HepG2 (cell line): ENCODE measurements at regions not wholly inside any gene's neighbourhood (a gene's known extent, or its start where the extent isn't known, plus 50 kb on each side); places are given as distances from the start of the nearest gene placed in this dataset.

Source experiments
- ATAC-seq: fragments of 200-7000 bp; cut with Tn5 transposase; 3 replicates; pipeline ENCODE4 v1.9.1; 2020; ENCODE audit warnings: mild to moderate bottlenecking, moderate library complexity
- BruUV-seq: library from RNA; stranded (reverse); fragments of 400-500 nt; replicated peaks from 2 replicates; lab custom pipeline; 2021; lab: Mats Ljungman, UMichigan
- CTCF ChIA-PET: fragments of 300-600 bp; formaldehyde crosslinking; extraction: SDS; loops from one replicate; lab custom pipeline; 2021; ENCODE audit warnings: low total read pairs, inconsistent platforms, low intra/inter-chr PET ratio; lab: Yijun Ruan, JAX
- POLR2A ChIA-PET: fragments of 350-600 bp; sonication (Branson Sonifier 250); formaldehyde crosslinking; loops from one replicate; lab custom pipeline; 2020; ENCODE audit warnings: antibody characterized with exemption, inconsistent platforms; lab: Yijun Ruan, JAX
- DNase-seq: peaks from one replicate; pipeline ENCODE4 v3.0.0-alpha.2; 2015; ENCODE audit warnings: low spot score
- FAIRE-seq: peaks from 3 replicates; lab custom pipeline; 2011; peaks lifted over from hg19 to GRCh38; lab: Jason Lieb, UNC
- H2AFZ ChIP-seq: one replicate; pipeline ENCODE4 v1.6.1; 2011; ENCODE audit warnings: low read length, inconsistent platforms
- H3K27ac ChIP-seq: fragments of 300-600 bp; 3 replicates; pipeline ENCODE4 v1.8.0; 2011; ENCODE audit warnings: mixed run types, mild to moderate bottlenecking, mixed read lengths, low read length, inconsistent platforms; ENCODE audit not compliant: insufficient read depth; ENCODE audit errors: extremely low read length
- H3K27me3 ChIP-seq, 2 experiments: fragments of 200-600 bp in 1 of 2; 2 replicates in 1 of 2; 3 replicates in 1 of 2; pipeline versions ENCODE4 v1.6.0 to v1.8.0; 2011; ENCODE audit warnings: low read length in 2 of 2, mild to moderate bottlenecking in 2 of 2, moderate library complexity in 2 of 2, inconsistent platforms in 1 of 2; ENCODE audit not compliant: insufficient read depth in 2 of 2, control insufficient read depth in 1 of 2
- H3K36me3 ChIP-seq, 2 experiments: fragments of 200-600 bp in 1 of 2; replicated peaks in 1 of 2; 2 replicates in 1 of 2; 3 replicates in 1 of 2; pipeline versions ENCODE4 v1.5.1 to v1.8.0; 2011; ENCODE audit warnings: low read length in 2 of 2, inconsistent platforms in 1 of 2; ENCODE audit not compliant: insufficient read depth in 2 of 2, control insufficient read depth in 1 of 2
- H3K4me1 ChIP-seq: 2 replicates; pipeline ENCODE4 v1.5.1; 2012; ENCODE audit warnings: low read length, inconsistent platforms; ENCODE audit not compliant: insufficient read depth
- H3K4me2 ChIP-seq: 2 replicates; pipeline ENCODE4 v1.6.0; 2011; ENCODE audit warnings: low read depth, low read length, inconsistent platforms
- H3K4me3 ChIP-seq, 3 experiments: fragments of 200-600 bp in 1 of 3; sonication (generic), shearing (Covaris generic) in 1 of 3; replicated peaks in 1 of 3; 2 replicates each; pipeline ENCODE4 v1.5.1; 2011 to 2016; ENCODE audit warnings: low read length in 3 of 3, inconsistent platforms in 2 of 3, low read depth in 2 of 3, mild to moderate bottlenecking in 2 of 3, control low read depth in 1 of 3, mixed read lengths in 1 of 3; ENCODE audit not compliant: insufficient read depth in 1 of 3
- H3K79me2 ChIP-seq: one replicate; pipeline ENCODE4 v1.6.1; 2011; ENCODE audit warnings: low read length, inconsistent platforms; ENCODE audit not compliant: insufficient read depth
- H3K9ac ChIP-seq: 2 replicates; pipeline ENCODE4 v1.6.0; 2011; ENCODE audit warnings: mild to moderate bottlenecking, low read depth, low read length, inconsistent platforms; ENCODE audit not compliant: insufficient read depth
- H3K9me3 ChIP-seq: 2 replicates; pipeline ENCODE4 v1.5.1; 2012; ENCODE audit warnings: mild to moderate bottlenecking, low read length
- H4K20me1 ChIP-seq: 2 replicates; pipeline ENCODE4 v1.6.0; 2011; ENCODE audit warnings: inconsistent platforms, mild to moderate bottlenecking, low read length, moderate library complexity; ENCODE audit not compliant: insufficient read depth
- CEBPG ChIP-seq: IDR thresholded peaks from 2 replicates; pipeline ENCODE4 v1.6.1; 2016
- HNRNPH1 ChIP-seq: fragments of 200-400 bp; formaldehyde crosslinking; optimal IDR thresholded peaks from 2 replicates; pipeline ENCODE3; 2017; ENCODE audit warnings: mild to moderate bottlenecking, low read depth, low read length
- SMAD9 ChIP-seq: sonication (generic); formaldehyde crosslinking; IDR thresholded peaks from 2 replicates; pipeline ENCODE4 v1.5.1; 2020; ENCODE audit warnings: mild to moderate bottlenecking, missing genetic modification reagents
- TFE3 ChIP-seq: IDR thresholded peaks from 2 replicates; pipeline ENCODE4 v1.6.1; 2016
- ZFAT ChIP-seq: sonication (generic); formaldehyde crosslinking; conservative IDR thresholded peaks from 2 replicates; pipeline ENCODE4 v1.8.1; 2023; ENCODE audit warnings: missing genetic modification reagents, inconsistent platforms
- ZNF230 ChIP-seq: sonication (generic); formaldehyde crosslinking; IDR thresholded peaks from 2 replicates; pipeline ENCODE4 v1.4.0; 2020; ENCODE audit warnings: mild to moderate bottlenecking, missing genetic modification reagents
- ZNF317 ChIP-seq: sonication (generic); formaldehyde crosslinking; IDR thresholded peaks from 2 replicates; pipeline ENCODE4 v1.5.0; 2020; ENCODE audit warnings: mild to moderate bottlenecking, missing genetic modification reagents
- ZNF572 ChIP-seq: sonication (generic); formaldehyde crosslinking; IDR thresholded peaks from 2 replicates; pipeline ENCODE4 v1.5.1; 2020; ENCODE audit warnings: mild to moderate bottlenecking, missing genetic modification reagents
- ZNF770 ChIP-seq: sonication (generic); formaldehyde crosslinking; IDR thresholded peaks from 2 replicates; pipeline ENCODE4 v1.5.0; 2020; ENCODE audit warnings: mild to moderate bottlenecking, missing genetic modification reagents
- WGBS: methylation state at CpG from one replicate; pipeline ENCODE4 v1.1.6; 2017; ENCODE audit warnings: low lambda C conversion rate; 5-methylcytosine and 5-hydroxymethylcytosine counted together
- in situ Hi-C: cut with HindIII; loops from 2 replicates; pipeline ENCODE4 v1.10.0; 2017; ENCODE audit warnings: low pct_unique_long_range_greater_than_20kb; ENCODE audit not compliant: extremely low pct_ligation_motif_present
- intact Hi-C: fragments of 100-400 bp; cut with micrococcal nuclease; formaldehyde crosslinking; loops from one replicate; pipeline ENCODE4 v1.10.0; 2022; ENCODE audit not compliant: unreplicated experiment

- intact Hi-C loops (no loop called here), in situ Hi-C loops (no loop called here)
- Histone ChIP-seq H3K36me3 (no peaks in the 10 kb centered on the region), H3K9me3 (no peaks in the 10 kb centered on the region), H3K9ac (no peak overlapping the region), H3K4me2 (no peak overlapping the region), H3K27me3 (no peaks in the 10 kb centered on the region), H2AFZ (no peak overlapping the region), H3K4me1 (no peaks in the 10 kb centered on the region), H4K20me1 (no peaks in the 10 kb centered on the region), H3K4me3 (no peak overlapping the region), H3K79me2 (no peaks in the 10 kb centered on the region), H3K27ac (no peak overlapping the region)
- BruUV-seq: no TSS peak
- ATAC-seq: no peak
- 46% methylated on average over 5 of the region's 5 CpGs for WGBS
- no peak for DNase-seq
- POLR2A ChIA-PET: no interaction called here
- TF ChIP-seq ZNF230 (CRISPR knock-in tag) (no peak), CEBPG (CRISPR knock-in tag) (no peak), ZNF770 (CRISPR knock-in tag) (no peak), HNRNPH1 (no peak), ZNF572 (CRISPR knock-in tag) (no peak), SMAD9 (CRISPR knock-in tag) (no peak), ZFAT (CRISPR knock-in tag) (no peak), ZNF317 (no peak), TFE3 (CRISPR knock-in tag) (no peak)
- CTCF ChIA-PET: no interaction called here
- no peak for FAIRE-seq
Observed at GRCh38 chr6:8201679-8202078, 99.3 kb upstream of the EEF1E1 start.
